ENCODE measurements at regions not wholly inside any gene's neighbourhood (a gene's known extent, or its start where the extent isn't known, plus 50 kb on each side); places are given as distances from the start of the nearest gene placed in this dataset.
A peak's percentile ranks its signal among the peaks of the same experiment; 100 is the strongest.

- DNase-seq (ENCODE audit: low read depth) = peak; percentile 74
Measured at GRCh38 chr5:89034588-89034987, 151.6 kb upstream of the MEF2C start.

- no peak for DNase-seq (ENCODE audit: low read depth)
Measured at GRCh38 chr5:89030798-89031197, 147.8 kb upstream of the MEF2C start.

GRCh38 chr5:89028595-89029285 lies 145.8 kb upstream of the MEF2C start:
- peak; percentile 79 for DNase-seq (ENCODE audit: low read depth)

- DNase-seq (ENCODE audit: low read depth) = no peak
Measured at GRCh38 chr5:89024045-89024444, 141.1 kb upstream of the MEF2C start.

- DNase-seq (ENCODE audit: low read depth) = no peak
Measured at GRCh38 chr5:89020926-89021610, 138.1 kb upstream of the MEF2C start.

- DNase-seq (ENCODE audit: low read depth) = no peak
Measured at GRCh38 chr5:89016741-89017303, 133.8 kb upstream of the MEF2C start.

GRCh38 chr5:89015409-89015808 lies 132.4 kb upstream of the MEF2C start:
- DNase-seq (ENCODE audit: low read depth) = no peak

- no peak for DNase-seq (ENCODE audit: low read depth)
Measured at GRCh38 chr5:89011778-89012711, 129.1 kb upstream of the MEF2C start.

- no peak for DNase-seq (ENCODE audit: low read depth)
Measured at GRCh38 chr5:89010512-89010911, 127.5 kb upstream of the MEF2C start.

- no peak for DNase-seq (ENCODE audit: low read depth)
Measured at GRCh38 chr5:89008291-89008690, 125.3 kb upstream of the MEF2C start.

- DNase-seq (ENCODE audit: low read depth) = no peak
Measured at GRCh38 chr5:89005990-89006389, 123.0 kb upstream of the MEF2C start.

- DNase-seq (ENCODE audit: low read depth) = no peak
Measured at GRCh38 chr5:89004379-89004778, 121.4 kb upstream of the MEF2C start.

- no peak for DNase-seq (ENCODE audit: low read depth)
Measured at GRCh38 chr5:89003563-89004036, 120.6 kb upstream of the MEF2C start.

- no peak for DNase-seq (ENCODE audit: low read depth)
Measured at GRCh38 chr5:88999853-89000252, 116.9 kb upstream of the MEF2C start.

- DNase-seq (ENCODE audit: low read depth) = no peak
Measured at GRCh38 chr5:88997937-88998336, 115.0 kb upstream of the MEF2C start.

GRCh38 chr5:88984040-88984439 lies 101.1 kb upstream of the MEF2C start:
- no peak for DNase-seq (ENCODE audit: low read depth)

GRCh38 chr5:88979726-88980125 lies 96.7 kb upstream of the MEF2C start:
- no peak for DNase-seq (ENCODE audit: low read depth)

- peak; percentile 48 for DNase-seq (ENCODE audit: low read depth)
Measured at GRCh38 chr5:88979244-88979643, 96.3 kb upstream of the MEF2C start.

GRCh38 chr5:88976914-88977313 lies 93.9 kb upstream of the MEF2C start:
- no peak for DNase-seq (ENCODE audit: low read depth)

GRCh38 chr5:88967633-88968585 lies 84.9 kb upstream of the MEF2C start:
- no peak for DNase-seq (ENCODE audit: low read depth)

GRCh38 chr5:88964831-88965230 lies 81.8 kb upstream of the MEF2C start:
- DNase-seq (ENCODE audit: low read depth) = no peak

Measured in ELR (cell line).